GM11168 (cell line): ENCODE measurements at regions not wholly inside any gene's neighbourhood (a gene's known extent, or its start where the extent isn't known, plus 50 kb on each side); places are given as distances from the start of the nearest gene placed in this dataset.

Source experiments
- in situ Hi-C: fragments of 300-500 bp; cut with MboI; formaldehyde crosslinking; loops from one replicate; pipeline ENCODE4 v1.12.0; 2022; ENCODE audit warnings: low sequenced_read_pairs; ENCODE audit not compliant: unreplicated experiment

DNA sequence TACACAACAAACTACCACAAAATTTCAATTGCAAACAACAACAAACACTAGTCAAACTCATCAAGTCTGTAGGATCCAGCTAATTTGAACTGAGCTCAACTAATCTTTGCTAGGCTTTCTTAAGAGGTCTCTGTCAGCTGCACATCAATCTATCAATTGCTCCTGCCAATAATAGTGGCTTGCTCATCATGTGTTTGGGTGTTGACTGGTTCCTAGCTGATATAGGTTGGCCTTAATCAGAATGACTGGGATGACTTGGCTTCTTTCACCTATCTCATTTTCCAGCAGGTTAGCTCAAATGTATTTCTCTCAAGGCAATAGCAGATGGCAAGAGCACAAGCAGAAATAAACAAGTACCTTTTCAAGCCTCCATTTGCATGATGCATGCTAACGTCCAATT, 370.3 kb upstream of the NFE2L3 start:
- in situ Hi-C loops = no loop called here

GRCh38 chr7:25786936-25787335, 365.1 kb upstream of the NFE2L3 start:
- in situ Hi-C loops = no loop called here

- in situ Hi-C loops = no loop called here
These were observed 364.7 kb upstream of the NFE2L3 start for GRCh38 chr7:25787336-25787735.

DNA sequence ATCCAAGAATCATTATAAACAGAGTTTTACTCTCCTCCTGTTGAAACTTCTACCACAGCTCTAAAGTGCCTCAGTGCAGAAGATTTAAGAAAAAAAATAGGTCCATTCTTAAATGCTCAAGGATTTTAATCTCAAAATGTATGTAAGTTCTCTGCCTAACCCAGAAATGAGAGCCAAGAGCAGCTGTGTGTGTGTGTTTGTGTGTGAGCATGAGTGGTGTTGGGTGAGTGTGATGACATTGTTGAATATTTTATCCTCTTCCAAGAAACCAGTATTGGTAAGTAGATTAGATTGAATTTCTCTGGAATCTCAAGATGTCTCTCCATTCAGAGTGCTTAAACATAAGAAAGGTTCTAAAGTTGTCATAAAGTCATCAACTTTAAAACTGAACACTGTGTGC, 363.6 kb upstream of the NFE2L3 start:
- in situ Hi-C loops = no loop called here

DNA sequence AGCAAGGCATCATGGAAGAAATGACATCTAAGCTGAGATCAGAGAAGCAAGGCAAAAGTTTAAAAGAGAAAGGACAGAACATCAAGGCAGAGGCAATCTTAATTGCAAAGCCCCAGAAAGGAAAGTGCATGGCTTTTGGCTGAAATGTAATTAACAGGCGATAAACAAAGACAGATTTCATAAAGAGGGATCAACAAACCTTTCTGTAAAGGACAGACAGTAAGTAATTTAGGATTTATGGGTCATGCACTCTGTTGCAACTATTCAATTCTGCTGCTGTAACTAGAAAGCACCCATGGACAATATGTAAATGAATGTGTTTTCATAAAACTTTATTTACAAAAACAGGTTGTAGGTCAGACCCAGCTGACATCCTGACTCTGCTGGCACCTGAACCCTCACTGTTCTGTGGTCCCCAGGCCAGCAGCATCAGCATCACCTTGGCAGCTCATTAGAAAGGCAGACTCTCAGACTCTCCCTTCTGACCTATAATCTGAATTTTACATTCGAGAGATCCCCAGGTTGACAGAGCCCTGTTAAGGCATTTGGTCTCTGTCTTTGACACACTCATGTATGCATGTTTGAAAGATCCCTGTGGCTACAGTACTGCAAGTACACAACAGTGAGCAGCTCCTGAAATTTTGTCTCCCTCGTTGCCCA, 362.9 kb upstream of the NFE2L3 start:
- in situ Hi-C loops = no loop called here

DNA sequence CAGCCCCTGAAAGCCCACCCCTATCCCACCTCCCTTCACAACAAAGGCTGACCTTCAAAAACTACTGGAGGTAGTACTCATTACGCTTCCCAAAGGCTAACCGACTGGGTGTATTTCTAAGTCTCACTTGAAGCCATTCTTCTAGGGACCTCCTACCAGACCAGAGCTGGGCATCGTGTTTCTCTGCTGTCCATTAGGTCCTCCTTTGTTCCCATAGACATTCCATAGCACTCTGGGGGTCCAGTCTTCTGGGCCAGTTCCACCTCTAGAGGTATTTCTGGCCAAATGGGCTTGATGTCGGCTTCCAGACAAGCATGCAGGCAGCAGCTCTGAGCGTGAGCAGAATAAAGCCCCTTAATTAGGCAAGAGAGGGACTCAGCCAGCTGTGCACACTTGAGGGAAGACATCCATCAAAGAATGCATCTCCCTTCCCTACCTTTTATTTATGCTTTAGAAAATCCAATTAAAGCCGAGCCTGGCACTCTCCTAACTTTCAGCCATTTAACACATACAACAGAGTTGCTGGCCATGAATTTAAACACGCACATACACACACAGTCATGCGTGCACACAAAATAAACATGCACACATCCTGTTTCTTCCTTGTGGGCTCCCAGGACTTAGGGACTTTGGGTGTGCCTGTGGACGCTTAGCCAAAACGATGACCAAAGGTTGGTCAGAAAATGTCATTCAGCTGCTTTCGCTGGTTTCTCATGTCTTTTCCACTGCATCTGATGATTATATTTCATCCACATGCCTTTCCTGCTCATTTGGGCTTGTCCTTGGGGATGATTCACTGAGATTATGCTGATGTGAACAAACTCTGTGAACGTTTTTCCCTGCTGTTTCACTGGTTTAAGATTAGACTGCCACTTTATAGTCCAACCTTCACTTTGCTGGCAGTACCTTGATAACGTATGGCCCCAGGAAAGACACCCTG, 362.0 kb upstream of the NFE2L3 start:
- in situ Hi-C loops = no loop called here

DNA sequence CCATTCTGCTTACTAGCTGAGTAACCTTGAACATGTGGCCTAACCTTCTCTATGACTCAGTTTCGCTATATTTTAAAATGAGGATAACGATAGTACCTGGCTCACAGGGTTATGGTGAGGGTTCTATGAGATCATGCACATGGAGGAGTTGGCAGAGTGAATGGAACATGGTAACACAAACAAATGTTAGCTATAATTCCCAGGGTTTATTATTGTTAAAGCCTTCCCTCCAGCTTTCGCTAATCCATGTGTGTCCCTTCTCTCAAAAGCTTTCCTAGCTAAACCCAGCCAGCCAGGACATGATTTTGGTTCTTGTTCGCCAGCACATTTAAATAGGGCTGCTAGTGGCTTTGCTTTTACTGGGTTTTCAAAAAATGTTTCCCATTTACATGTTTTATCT, 361.0 kb upstream of the NFE2L3 start:
- in situ Hi-C loops = no loop called here

GRCh38 chr7:25792586-25792985, 359.4 kb upstream of the NFE2L3 start:
- in situ Hi-C loops = no loop called here

DNA sequence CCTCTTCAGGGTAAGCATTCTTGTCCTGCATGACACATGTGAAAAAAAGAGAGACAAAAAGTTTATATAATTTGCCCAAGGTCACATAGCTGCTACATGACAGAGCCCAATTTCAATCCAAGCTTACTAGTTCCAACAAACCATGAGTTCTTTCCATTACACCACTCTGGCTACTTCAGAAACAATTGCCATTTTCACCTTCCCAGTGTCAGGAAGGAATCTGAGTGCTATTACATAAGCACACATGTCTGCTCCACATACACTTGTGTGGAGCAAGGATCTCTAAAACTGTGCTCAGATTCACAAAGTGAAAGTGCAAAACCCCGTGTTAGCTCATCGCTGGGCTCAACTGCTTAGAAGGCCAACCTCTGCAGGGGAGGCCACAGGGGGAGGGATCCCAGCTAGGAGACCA, 356.2 kb upstream of the NFE2L3 start:
- in situ Hi-C loops = no loop called here

DNA sequence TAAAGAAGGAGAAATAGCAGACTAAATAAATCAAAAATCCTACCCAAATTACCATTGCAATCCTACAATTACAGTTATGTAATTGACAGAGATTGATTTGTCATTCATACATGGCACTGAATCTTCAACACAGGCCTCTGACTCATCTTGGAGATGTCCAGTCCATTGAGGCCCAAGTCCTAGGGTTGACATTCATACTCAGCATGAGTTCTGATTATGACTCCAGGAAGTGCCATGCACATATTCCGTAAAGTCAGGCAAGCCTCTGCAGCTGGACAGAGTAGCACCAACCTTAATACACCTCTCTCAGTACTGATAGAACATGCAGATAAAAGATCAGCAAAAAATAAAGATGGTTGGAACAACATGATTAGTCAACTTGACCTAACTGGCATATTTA, 353.7 kb upstream of the NFE2L3 start:
- in situ Hi-C loops = no loop called here

DNA sequence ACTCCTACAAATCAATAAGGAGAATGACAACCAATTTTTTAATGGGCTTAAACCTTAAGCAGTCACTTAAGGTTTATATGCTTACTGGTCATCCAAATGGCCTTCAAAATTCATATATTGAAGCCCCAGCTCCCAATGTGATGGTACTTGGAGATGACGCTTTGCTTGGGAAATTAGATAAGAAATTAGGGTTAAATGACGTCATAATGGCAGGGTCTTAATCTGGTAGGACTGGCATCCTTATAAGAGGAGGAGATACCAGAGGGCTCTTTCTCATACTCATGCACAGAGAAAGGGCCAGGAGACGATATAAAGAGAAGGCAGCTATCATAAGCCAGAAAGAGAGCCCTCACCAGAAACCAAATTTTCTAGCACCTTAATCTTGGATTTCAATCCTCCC, 350.8 kb upstream of the NFE2L3 start:
- in situ Hi-C loops = no loop called here

DNA sequence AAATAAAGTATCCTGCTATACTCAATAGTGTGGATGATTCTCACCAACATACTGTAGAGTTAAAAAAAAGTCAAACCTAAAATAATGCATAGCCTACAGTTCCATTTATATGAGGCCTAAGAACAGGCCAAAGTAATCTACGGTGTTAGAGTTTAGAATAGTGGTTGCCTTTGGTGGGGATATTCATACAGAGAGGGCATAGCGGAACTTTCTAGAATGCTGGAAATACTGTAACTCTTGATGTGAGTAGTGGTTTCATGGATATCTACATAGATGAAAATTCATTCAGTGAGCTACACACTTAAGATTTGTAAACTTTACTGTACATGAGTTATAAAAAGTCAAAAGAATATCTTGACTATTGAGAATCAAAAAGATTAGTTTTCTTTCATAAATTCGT, 349.9 kb upstream of the NFE2L3 start:
- in situ Hi-C loops = no loop called here

- in situ Hi-C loops = no loop called here
These were observed 349.5 kb upstream of the NFE2L3 start for GRCh38 chr7:25802473-25802872.

DNA sequence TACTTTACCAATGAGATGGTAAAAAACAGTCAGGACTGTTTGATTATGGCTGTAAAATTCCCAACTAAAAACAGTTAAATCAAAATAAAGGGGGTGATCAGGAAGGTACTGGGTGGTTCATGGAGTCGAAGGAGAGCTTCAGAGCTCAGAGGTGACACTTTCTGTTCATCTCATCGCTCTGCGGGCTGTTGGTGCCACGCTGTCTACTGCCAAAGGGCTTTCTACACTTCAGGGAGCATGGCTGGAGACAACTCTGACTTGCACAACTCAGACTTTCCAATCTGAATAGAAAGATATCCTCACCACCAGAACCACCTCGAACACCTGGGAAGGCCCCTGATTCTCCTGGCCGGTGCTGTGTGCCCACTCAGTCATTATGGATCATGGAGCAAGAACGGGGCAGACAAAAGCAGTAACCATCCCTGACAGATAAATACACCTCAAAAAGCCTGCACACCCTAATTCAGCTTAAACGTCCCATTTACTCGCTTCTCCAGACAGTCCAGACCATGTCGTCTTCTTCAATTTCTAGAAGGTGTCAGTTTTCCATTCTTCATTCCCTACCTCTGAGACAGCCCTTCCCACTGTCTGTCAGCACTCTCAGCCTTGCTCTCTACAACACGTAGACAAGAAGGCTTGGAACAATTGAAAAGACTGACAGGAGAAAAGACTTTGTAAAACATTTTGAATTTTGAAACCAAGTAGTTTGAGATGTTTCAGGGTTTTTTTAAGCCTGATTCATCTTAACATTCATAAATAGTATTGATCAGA, 348.7 kb upstream of the NFE2L3 start:
- in situ Hi-C loops = no loop called here

DNA sequence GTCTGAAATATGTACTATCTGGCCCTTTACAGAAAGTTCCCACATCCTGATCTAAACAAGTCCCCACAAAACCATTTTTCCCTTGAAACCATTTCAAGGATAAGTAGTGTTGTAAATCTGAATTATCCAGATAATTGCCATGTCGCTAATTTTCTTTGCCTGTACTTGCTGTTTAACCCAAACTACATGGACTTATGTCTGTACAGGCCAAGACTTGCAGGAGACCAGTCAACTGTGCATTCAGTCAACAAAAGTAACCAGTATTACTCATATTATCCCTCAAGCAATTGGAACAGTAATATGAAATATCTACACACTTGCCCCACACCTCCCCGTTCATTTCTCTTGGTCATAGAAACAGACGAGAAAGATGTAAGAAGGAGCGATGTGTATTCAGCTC, 347.8 kb upstream of the NFE2L3 start:
- in situ Hi-C loops = no loop called here

GRCh38 chr7:25805027-25805687, 346.8 kb upstream of the NFE2L3 start:
- in situ Hi-C loops = no loop called here

- in situ Hi-C loops = no loop called here
These were observed 344.8 kb upstream of the NFE2L3 start for GRCh38 chr7:25807086-25807611.

- in situ Hi-C loops = no loop called here
These were observed 342.6 kb upstream of the NFE2L3 start for GRCh38 chr7:25809441-25809840.

GRCh38 chr7:25812086-25812850, 339.7 kb upstream of the NFE2L3 start:
- in situ Hi-C loops = no loop called here
